K562 (cell line): ENCODE measurements at regions not wholly inside any gene's neighbourhood (a gene's known extent, or its start where the extent isn't known, plus 50 kb on each side); places are given as distances from the start of the nearest gene placed in this dataset.

Experiments used
- NFIC ChIP-seq: fragments of 450-650 bp; IDR thresholded peaks from 2 replicates; pipeline ENCODE4 v1.6.1; 2017; ENCODE audit warnings: mild to moderate bottlenecking, inconsistent platforms
- TF ChIP-seq, protein P1 (sequence below), 2 experiments: fragments of 250-450 bp in 1 of 2; fragments of 450-650 bp in 1 of 2; sonication (Bioruptor Pico) in 1 of 2; IDR thresholded peaks; 2 replicates each; pipeline versions ENCODE4 v1.6.1 to v1.8.0; 2016 to 2021; ENCODE audit warnings: mild to moderate bottlenecking in 2 of 2, moderate library complexity in 2 of 2, missing compliant biosample characterization in 1 of 2, missing genetic modification characterization in 1 of 2

DNA sequence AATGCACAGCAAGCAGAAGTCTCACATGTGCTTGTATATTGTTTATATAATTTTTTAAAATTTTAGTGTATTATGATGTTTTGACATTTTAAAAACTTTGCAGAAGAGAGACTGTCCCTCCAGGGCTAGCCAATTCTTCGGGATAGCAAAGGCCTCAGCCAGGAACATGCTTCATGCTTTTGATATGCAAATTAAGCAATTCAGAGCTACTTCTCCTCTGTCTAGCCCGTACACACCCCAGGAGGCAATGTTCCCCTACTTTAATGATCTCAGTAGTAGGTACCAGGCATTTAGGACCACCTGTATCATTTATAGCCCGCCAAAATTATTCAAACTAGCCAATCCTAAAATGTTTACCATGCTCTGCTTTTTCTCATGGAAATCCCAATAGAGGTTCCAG, 1116.2 kb downstream of the OLFM4 start:
- TF ChIP-seq, protein P1, sequence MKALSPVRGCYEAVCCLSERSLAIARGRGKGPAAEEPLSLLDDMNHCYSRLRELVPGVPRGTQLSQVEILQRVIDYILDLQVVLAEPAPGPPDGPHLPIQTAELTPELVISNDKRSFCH (CRISPR knock-in tag; IDR thresholded peaks at IDR 0.05), result no peak
- TF ChIP-seq, protein P1 (tag; IDR thresholded peaks at IDR 0.05), result no peak
- TF ChIP-seq NFIC, result no peak
